Naive thymus-derived CD4-positive, alpha-beta T cell (primary cell): ENCODE measurements at regions not wholly inside any gene's neighbourhood (a gene's known extent, or its start where the extent isn't known, plus 50 kb on each side); places are given as distances from the start of the nearest gene placed in this dataset.
"Not testable (repeated sequence)": the region's sequence is repeated elsewhere in the genome, so short reads cannot be mapped to it uniquely, and the experiment has no call there.

Experiments used
- ATAC-seq: fragments of 150-1000 bp; cut with Tn5 transposase; 2 replicates; pipeline ENCODE4 v1.10.0; 2021; ENCODE audit warnings: mild to moderate bottlenecking, moderate library complexity
- CTCF ChIA-PET: fragments of 350-600 bp; sonication (Branson Sonifier 250); formaldehyde crosslinking; loops from one replicate; lab custom pipeline; 2021; ENCODE audit warnings: antibody characterized with exemption; lab: Charles Lee
- POLR2A ChIA-PET: fragments of 350-600 bp; sonication (Branson Sonifier 250); formaldehyde crosslinking; loops from one replicate; lab custom pipeline; 2021; ENCODE audit warnings: antibody characterized with exemption, inconsistent platforms; lab: Charles Lee
- DNase-seq, 9 donors: peaks; one replicate each; pipeline versions ENCODE4 v3.0.0 to v3.0.0-alpha.2; 2020 to 2022; ENCODE audit warnings: mixed read lengths in 1 of 9
- H3K27ac ChIP-seq: one replicate; pipeline ENCODE4 v1.7.0; 2013; ENCODE audit warnings: mild to moderate bottlenecking, low read depth, low read length, moderate library complexity
- H3K27me3 ChIP-seq, 2 donors: one replicate each; pipeline ENCODE4 v1.7.0; 2013; ENCODE audit warnings: low read length in 2 of 2, mild to moderate bottlenecking in 2 of 2, moderate library complexity in 2 of 2; ENCODE audit not compliant: control insufficient read depth in 2 of 2, insufficient read depth in 2 of 2
- H3K36me3 ChIP-seq, 3 experiments: 1 replicate in 2 of 3; 2 replicates in 1 of 3; pipeline ENCODE4 v1.7.0; 2013; ENCODE audit warnings: low read length in 3 of 3, mild to moderate bottlenecking in 3 of 3, moderate library complexity in 1 of 3; ENCODE audit not compliant: insufficient read depth in 3 of 3, control insufficient read depth in 2 of 3
- H3K4me1 ChIP-seq, 2 donors: one replicate each; pipeline ENCODE4 v1.7.0; 2013; ENCODE audit warnings: low read length in 2 of 2, mild to moderate bottlenecking in 2 of 2, moderate library complexity in 1 of 2; ENCODE audit not compliant: control insufficient read depth in 2 of 2, insufficient read depth in 2 of 2
- H3K4me3 ChIP-seq: 2 replicates; pipeline ENCODE4 v1.7.0; 2013; ENCODE audit warnings: mild to moderate bottlenecking, low read length
- H3K9me3 ChIP-seq, 3 experiments: 1 replicate in 2 of 3; 2 replicates in 1 of 3; pipeline ENCODE4 v1.7.0; 2013; ENCODE audit warnings: low read length in 3 of 3; ENCODE audit not compliant: control insufficient read depth in 2 of 3
- H3K27ac Mint-ChIP-seq, 9 donors: one replicate each; pipeline ENCODE4 v1.8.0; 2020 to 2022; ENCODE audit warnings: mixed read lengths in 9 of 9, mild to moderate bottlenecking in 8 of 9, moderate library complexity in 5 of 9, inconsistent platforms in 2 of 9
- H3K27me3 Mint-ChIP-seq, 5 donors: one replicate each; pipeline ENCODE4 v1.8.0; 2021 to 2022; ENCODE audit warnings: mixed read lengths in 5 of 5, mild to moderate bottlenecking in 1 of 5
- H3K36me3 Mint-ChIP-seq, 5 donors: one replicate each; pipeline ENCODE4 v1.8.0; 2020 to 2022; ENCODE audit warnings: mixed read lengths in 5 of 5, mild to moderate bottlenecking in 3 of 5, inconsistent platforms in 1 of 5
- H3K4me1 Mint-ChIP-seq, 7 donors: one replicate each; pipeline ENCODE4 v1.8.0; 2020 to 2022; ENCODE audit warnings: mixed read lengths in 7 of 7, mild to moderate bottlenecking in 3 of 7, inconsistent platforms in 1 of 7
- H3K4me3 Mint-ChIP-seq, 10 donors: one replicate each; pipeline ENCODE4 v1.8.0; 2020 to 2022; ENCODE audit warnings: mild to moderate bottlenecking in 10 of 10, mixed read lengths in 10 of 10, moderate library complexity in 6 of 10, inconsistent platforms in 2 of 10
- H3K9me3 Mint-ChIP-seq, 11 donors: one replicate each; pipeline ENCODE4 v1.8.0; 2020 to 2022; ENCODE audit warnings: mixed read lengths in 11 of 11, mild to moderate bottlenecking in 4 of 11, inconsistent platforms in 1 of 11, moderate library complexity in 1 of 11
- intact Hi-C, 2 donors: fragments of 100-400 bp; cut with micrococcal nuclease; formaldehyde crosslinking; loops; one replicate each; pipeline ENCODE4 v1.15.1; 2023

DNA sequence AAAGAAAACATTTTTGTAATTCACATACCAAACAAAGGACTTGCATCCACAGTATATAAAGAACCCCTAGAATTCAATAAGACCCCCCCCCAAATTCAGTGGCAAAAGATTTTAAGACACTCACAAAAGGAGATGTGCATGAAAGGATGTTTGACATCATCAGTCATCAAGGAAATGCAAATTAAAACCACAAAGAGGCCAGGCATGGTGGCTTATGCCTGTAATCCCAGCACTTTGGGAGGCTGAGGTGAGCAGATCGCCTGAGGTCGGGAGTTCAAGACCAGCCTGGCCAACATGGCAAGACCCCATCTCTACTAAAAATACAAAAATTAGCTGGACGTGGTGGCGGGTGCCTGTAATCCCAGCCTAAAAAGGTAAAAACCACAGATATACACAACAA, 61.3 kb downstream of the AIPL1 start:
- peaks cover 0 to 13% (median 5%) of the 10 kb centered on the region in 11 donors for H3K9me3 Mint-ChIP-seq
- H3K36me3 Mint-ChIP-seq, intact Hi-C loops, H3K27ac Mint-ChIP-seq, H3K4me3 ChIP-seq, DNase-seq, CTCF ChIA-PET, H3K4me1 ChIP-seq, POLR2A ChIA-PET, H3K27ac ChIP-seq, H3K27me3 ChIP-seq, H3K36me3 ChIP-seq, ATAC-seq, H3K9me3 ChIP-seq, H3K4me3 Mint-ChIP-seq: not testable (repeated sequence)
- peaks cover 9 to 34% (median 18%) of the 10 kb centered on the region in 5 donors for H3K27me3 Mint-ChIP-seq
- peaks cover 0 to 11% (median 6%) of the 10 kb centered on the region in 7 donors for H3K4me1 Mint-ChIP-seq

DNA sequence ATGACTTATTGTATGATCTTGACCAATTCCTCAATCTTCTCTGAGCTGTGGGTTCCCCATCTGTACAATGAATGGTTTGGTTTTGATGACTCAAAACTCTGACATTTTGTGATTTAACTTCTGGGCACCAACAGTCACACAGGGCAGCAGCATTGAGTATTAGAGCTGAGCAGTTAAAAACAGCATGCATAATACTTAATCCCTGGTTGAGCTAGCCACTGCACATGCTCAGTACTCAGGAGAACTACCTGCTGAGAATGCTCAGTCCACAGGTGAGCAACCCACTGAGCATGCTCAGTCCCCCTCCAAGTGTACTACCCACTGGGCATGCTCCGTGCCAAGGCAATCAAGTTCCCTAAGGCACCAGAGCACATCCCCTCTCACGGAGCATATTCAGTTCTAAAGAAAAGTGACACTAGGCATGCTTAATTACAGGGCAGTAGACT, 68.7 kb downstream of the AIPL1 start:
- DNase-seq (no peak), ATAC-seq (no peak)
- Histone ChIP-seq H3K4me1 (no peaks in the 10 kb centered on the region), H3K27me3 (no peaks in the 10 kb centered on the region), H3K9me3 (no peaks in the 10 kb centered on the region), H3K27ac (no peak overlapping the region), H3K4me3 (no peak overlapping the region), H3K36me3 (no peaks in the 10 kb centered on the region)
- intact Hi-C loops: no loop called here
- peaks cover 34 to 51% (median 49%) of the 10 kb centered on the region in 5 donors for H3K27me3 Mint-ChIP-seq
- H3K27ac Mint-ChIP-seq: no peak overlapping the region
- CTCF ChIA-PET: no interaction called here
- H3K9me3 Mint-ChIP-seq: peaks cover 0 to 2% (median 0%) of the 10 kb centered on the region in 11 donors
- H3K36me3 Mint-ChIP-seq: no peaks in the 10 kb centered on the region
- H3K4me3 Mint-ChIP-seq: no peak overlapping the region
- POLR2A ChIA-PET: no interaction called here
- no peaks in the 10 kb centered on the region for H3K4me1 Mint-ChIP-seq

DNA sequence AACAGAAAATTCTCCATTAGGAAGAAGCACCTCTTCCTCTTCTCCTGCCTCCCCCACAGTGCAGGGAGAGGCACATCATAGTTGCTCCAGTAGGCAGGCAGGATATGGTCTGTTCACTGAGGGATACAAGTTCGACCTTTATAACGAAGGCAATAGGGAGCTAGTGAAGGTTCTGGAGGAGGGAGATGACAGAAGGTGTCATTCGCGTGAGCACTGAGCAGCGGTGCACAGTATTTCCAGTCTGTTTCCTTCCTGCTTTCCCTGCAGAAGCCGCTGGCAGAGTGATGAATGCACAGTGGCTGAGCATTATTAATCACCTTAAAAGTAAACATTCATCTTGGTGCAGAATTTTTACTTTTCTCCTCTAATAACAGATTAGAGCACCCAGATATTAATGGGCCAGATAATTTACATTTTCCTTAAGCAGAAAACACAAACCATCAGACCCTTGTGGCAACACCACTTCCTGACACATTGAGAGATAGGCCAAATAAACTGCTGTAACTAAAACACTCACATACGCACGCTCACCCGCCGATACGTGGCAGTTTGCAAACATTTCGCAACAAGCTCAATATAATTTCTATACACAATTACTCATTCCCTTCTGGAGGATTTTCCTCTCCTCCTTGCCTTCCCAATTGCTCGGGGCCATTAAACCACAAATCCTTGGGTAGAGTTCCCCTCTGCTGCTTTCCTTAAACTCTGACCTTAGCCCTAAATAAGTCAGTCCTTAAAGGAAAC, 69.5 kb downstream of the AIPL1 start:
- Mint-ChIP-seq H3K36me3 (no peaks in the 10 kb centered on the region), H3K4me3 (no peak overlapping the region), H3K27ac (no peak overlapping the region), H3K4me1 (no peaks in the 10 kb centered on the region), H3K27me3 (peaks cover 37 to 49% (median 48%) of the 10 kb centered on the region in 5 donors), H3K9me3 (peaks cover 0 to 2% (median 0%) of the 10 kb centered on the region in 11 donors)
- DNase-seq (no peak), ATAC-seq (no peak)
- Histone ChIP-seq H3K4me1 (no peaks in the 10 kb centered on the region), H3K27ac (no peak overlapping the region), H3K36me3 (no peaks in the 10 kb centered on the region), H3K9me3 (no peaks in the 10 kb centered on the region), H3K4me3 (no peak overlapping the region), H3K27me3 (no peaks in the 10 kb centered on the region)
- POLR2A ChIA-PET: no interaction called here
- intact Hi-C loops: no loop called here
- CTCF ChIA-PET: no interaction called here

DNA sequence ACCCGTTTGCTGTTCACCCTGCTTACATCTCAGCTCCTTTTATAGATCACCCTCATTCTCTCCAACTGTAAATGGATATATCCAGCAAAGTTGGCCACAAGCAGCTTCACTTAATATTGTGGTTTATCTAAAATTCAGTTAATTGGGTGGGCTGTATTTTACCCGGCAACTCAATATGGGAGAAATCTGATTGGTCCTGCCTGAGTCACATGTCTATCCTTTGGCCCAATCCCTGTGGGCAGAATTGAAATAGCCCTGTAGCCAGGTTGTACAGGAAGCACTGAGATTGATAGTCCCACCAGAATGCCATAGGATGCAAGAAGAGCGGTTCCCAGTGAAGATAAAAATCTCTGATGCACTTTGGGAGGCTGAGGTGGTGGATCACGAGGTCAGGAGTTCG, 73.2 kb downstream of the AIPL1 start:
- POLR2A ChIA-PET: no interaction called here
- Mint-ChIP-seq H3K9me3 (peaks cover 0 to 6% (median 0%) of the 10 kb centered on the region in 11 donors), H3K36me3 (no peaks in the 10 kb centered on the region), H3K4me1 (no peaks in the 10 kb centered on the region), H3K4me3 (no peak overlapping the region), H3K27me3 (peaks cover 41 to 59% (median 43%) of the 10 kb centered on the region in 5 donors), H3K27ac (no peak overlapping the region)
- Histone ChIP-seq H3K4me3 (no peak overlapping the region), H3K27me3 (no peaks in the 10 kb centered on the region), H3K27ac (no peak overlapping the region), H3K36me3 (no peaks in the 10 kb centered on the region), H3K9me3 (no peaks in the 10 kb centered on the region), H3K4me1 (no peaks in the 10 kb centered on the region)
- no peak for DNase-seq
- CTCF ChIA-PET: no interaction called here
- no peak for ATAC-seq
- intact Hi-C loops: no loop called here

DNA sequence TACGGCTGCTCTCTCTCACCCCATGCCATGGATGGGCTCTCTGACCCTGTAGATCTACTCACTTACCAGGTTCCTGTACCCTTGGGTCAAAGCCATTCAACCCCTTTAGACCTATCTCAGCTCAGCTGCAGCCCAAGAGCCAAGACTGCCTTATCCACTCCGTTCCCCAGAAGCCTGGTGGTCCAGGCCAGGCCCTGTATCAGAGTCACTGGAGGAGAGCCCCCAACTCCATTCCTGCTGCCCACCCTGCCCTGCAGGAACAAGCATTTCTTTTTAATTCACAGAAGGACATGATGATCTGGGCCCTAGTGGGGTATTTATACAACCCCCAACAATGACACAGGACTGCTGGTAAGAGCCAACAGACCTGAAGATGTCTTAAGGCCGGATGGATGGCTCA, 76.8 kb downstream of the AIPL1 start:
- no peaks in the 10 kb centered on the region for H3K9me3 ChIP-seq
- no peaks in the 10 kb centered on the region for H3K4me1 ChIP-seq
- no peak overlapping the region for H3K27ac ChIP-seq
- intact Hi-C loops: no loop called here
- Mint-ChIP-seq H3K27ac (no peak overlapping the region), H3K9me3 (peaks cover 0 to 6% (median 0%) of the 10 kb centered on the region in 11 donors), H3K4me1 (no peaks in the 10 kb centered on the region), H3K4me3 (no peak overlapping the region), H3K27me3 (peaks cover 24 to 47% (median 39%) of the 10 kb centered on the region in 5 donors), H3K36me3 (no peaks in the 10 kb centered on the region)
- H3K36me3 ChIP-seq: no peaks in the 10 kb centered on the region
- no peak for DNase-seq
- CTCF ChIA-PET: no interaction called here
- POLR2A ChIA-PET: no interaction called here
- no peak overlapping the region for H3K4me3 ChIP-seq
- ATAC-seq: no peak
- H3K27me3 ChIP-seq: peaks cover 0 to 4% of the 10 kb centered on the region in 2 donors

- Mint-ChIP-seq H3K4me3 (no peak overlapping the region), H3K9me3 (peaks cover 0 to 6% (median 0%) of the 10 kb centered on the region in 11 donors), H3K4me1 (no peaks in the 10 kb centered on the region), H3K27ac (no peak overlapping the region), H3K36me3 (no peaks in the 10 kb centered on the region), H3K27me3 (peaks cover 24 to 50% (median 37%) of the 10 kb centered on the region in 5 donors)
- intact Hi-C loops: no loop called here
- H3K4me3 ChIP-seq: no peak overlapping the region
- H3K36me3 ChIP-seq: no peaks in the 10 kb centered on the region
- ChIA-PET CTCF (no interaction called here), POLR2A (no interaction called here)
- peaks cover 0 to 4% of the 10 kb centered on the region in 2 donors for H3K27me3 ChIP-seq
- no peak for DNase-seq
- H3K4me1 ChIP-seq: no peaks in the 10 kb centered on the region
- no peak for ATAC-seq
- H3K27ac ChIP-seq: no peak overlapping the region
- H3K9me3 ChIP-seq: no peaks in the 10 kb centered on the region
These were observed 78.4 kb downstream of the AIPL1 start for GRCh38 chr17:6356562-6356961.

GRCh38 chr17:6355196-6355595, 79.7 kb downstream of the AIPL1 start:
- Mint-ChIP-seq H3K27me3 (peaks cover 21 to 44% (median 42%) of the 10 kb centered on the region in 5 donors), H3K4me3 (no peak overlapping the region), H3K9me3 (peaks cover 0 to 4% (median 0%) of the 10 kb centered on the region in 11 donors), H3K36me3 (no peaks in the 10 kb centered on the region), H3K4me1 (no peaks in the 10 kb centered on the region), H3K27ac (no peak overlapping the region)
- DNase-seq (no peak), ATAC-seq (no peak)
- POLR2A ChIA-PET: no interaction called here
- H3K27ac ChIP-seq: no peak overlapping the region
- no peaks in the 10 kb centered on the region for H3K4me1 ChIP-seq
- peaks cover 0 to 4% of the 10 kb centered on the region in 2 donors for H3K27me3 ChIP-seq
- CTCF ChIA-PET: no interaction called here
- H3K36me3 ChIP-seq: no peaks in the 10 kb centered on the region
- no peak overlapping the region for H3K4me3 ChIP-seq
- H3K9me3 ChIP-seq: no peaks in the 10 kb centered on the region
- intact Hi-C loops: no loop called here
